ENCODE measurements at regions not wholly inside any gene's neighbourhood (a gene's known extent, or its start where the extent isn't known, plus 50 kb on each side); places are given as distances from the start of the nearest gene placed in this dataset.

DNA sequence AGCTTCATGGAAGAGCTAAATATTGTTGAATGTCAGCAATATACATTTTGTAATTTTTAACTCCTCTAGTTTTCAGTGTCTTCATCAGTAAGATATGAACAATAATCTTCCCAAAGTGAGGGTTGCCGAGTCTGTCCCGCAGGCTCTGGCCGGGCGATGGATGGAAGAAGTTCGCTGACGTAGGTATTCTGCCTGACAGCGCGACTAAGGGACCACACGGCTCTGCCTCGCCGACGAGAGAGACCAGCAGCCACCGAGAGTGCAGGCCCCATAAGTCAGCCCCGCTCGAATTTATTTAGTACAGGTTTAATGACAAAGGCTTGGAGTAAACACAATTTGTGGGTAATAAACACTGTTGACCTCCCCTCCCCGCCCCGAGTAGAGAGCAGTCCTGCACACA, 427.4 kb upstream of the NECTIN3 start:
- H3K9me3 Mint-ChIP-seq: peaks cover 21% of the 10 kb centered on the region
- TF ChIP-seq SP1 (CRISPR knock-in tag; conservative IDR thresholded peaks at IDR 0.05) (no peak), TEAD1 (CRISPR knock-in tag; IDR thresholded peaks at IDR 0.05) (no peak), ZNF532 (CRISPR knock-in tag; IDR thresholded peaks at IDR 0.05; ENCODE audit: borderline replicate concordance) (no peak), FOXP1 (CRISPR knock-in tag; IDR thresholded peaks at IDR 0.05; ENCODE audit: borderline replicate concordance) (no peak), ZNF423 (CRISPR knock-in tag; IDR thresholded peaks at IDR 0.05) (no peak), SMAD3 (CRISPR knock-in tag; IDR thresholded peaks at IDR 0.05; ENCODE audit: borderline replicate concordance) (no peak)
- DNase-seq (ENCODE audit: low spot score) (no peak), ATAC-seq (no peak)
- ChIA-PET CTCF (no interaction called here), POLR2A (no interaction called here)
- H3K36me3 Mint-ChIP-seq: peaks cover 5% of the 10 kb centered on the region; the same call in 1 of the 2 replicates
- H3K4me1 Mint-ChIP-seq: peaks cover 10% of the 10 kb centered on the region
- H3K4me3 Mint-ChIP-seq: no peak overlapping the region
- no peaks in the 10 kb centered on the region for H3K27me3 Mint-ChIP-seq (ENCODE audit: low read depth)
- no peak overlapping the region for H3K27ac Mint-ChIP-seq

- POLR2A ChIA-PET: no interaction called here
- Mint-ChIP-seq H3K4me3 (no peak overlapping the region), H3K27me3 (ENCODE audit: low read depth) (no peaks in the 10 kb centered on the region), H3K4me1 (peaks cover 11% of the 10 kb centered on the region), H3K36me3 (0 out of 2 replicates have a peak, but pooled peaks cover 3% of the 10 kb centered on the region), H3K9me3 (peaks cover 18% of the 10 kb centered on the region), H3K27ac (no peak overlapping the region)
- DNase-seq (ENCODE audit: low spot score) (no peak), ATAC-seq (no peak)
- TF ChIP-seq, protein P1, sequence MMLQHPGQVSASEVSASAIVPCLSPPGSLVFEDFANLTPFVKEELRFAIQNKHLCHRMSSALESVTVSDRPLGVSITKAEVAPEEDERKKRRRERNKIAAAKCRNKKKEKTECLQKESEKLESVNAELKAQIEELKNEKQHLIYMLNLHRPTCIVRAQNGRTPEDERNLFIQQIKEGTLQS (CRISPR knock-in tag; conservative IDR thresholded peaks at IDR 0.05): no peak
- TF ChIP-seq ATF1 (CRISPR knock-in tag; IDR thresholded peaks at IDR 0.05) (no peak), ZNF671 (CRISPR knock-in tag; IDR thresholded peaks at IDR 0.05) (no peak), NR3C1 (CRISPR knock-in tag; conservative IDR thresholded peaks at IDR 0.05; ENCODE audit: low read depth) (no peak), TCF7 (CRISPR knock-in tag; IDR thresholded peaks at IDR 0.05; ENCODE audit: low read depth) (no peak), ZNF281 (CRISPR knock-in tag; IDR thresholded peaks at IDR 0.05) (no peak), ZNF416 (CRISPR knock-in tag; IDR thresholded peaks at IDR 0.05) (no peak), EMX1 (CRISPR knock-in tag; IDR thresholded peaks at IDR 0.05) (no peak)
- TF ChIP-seq, protein P2, sequence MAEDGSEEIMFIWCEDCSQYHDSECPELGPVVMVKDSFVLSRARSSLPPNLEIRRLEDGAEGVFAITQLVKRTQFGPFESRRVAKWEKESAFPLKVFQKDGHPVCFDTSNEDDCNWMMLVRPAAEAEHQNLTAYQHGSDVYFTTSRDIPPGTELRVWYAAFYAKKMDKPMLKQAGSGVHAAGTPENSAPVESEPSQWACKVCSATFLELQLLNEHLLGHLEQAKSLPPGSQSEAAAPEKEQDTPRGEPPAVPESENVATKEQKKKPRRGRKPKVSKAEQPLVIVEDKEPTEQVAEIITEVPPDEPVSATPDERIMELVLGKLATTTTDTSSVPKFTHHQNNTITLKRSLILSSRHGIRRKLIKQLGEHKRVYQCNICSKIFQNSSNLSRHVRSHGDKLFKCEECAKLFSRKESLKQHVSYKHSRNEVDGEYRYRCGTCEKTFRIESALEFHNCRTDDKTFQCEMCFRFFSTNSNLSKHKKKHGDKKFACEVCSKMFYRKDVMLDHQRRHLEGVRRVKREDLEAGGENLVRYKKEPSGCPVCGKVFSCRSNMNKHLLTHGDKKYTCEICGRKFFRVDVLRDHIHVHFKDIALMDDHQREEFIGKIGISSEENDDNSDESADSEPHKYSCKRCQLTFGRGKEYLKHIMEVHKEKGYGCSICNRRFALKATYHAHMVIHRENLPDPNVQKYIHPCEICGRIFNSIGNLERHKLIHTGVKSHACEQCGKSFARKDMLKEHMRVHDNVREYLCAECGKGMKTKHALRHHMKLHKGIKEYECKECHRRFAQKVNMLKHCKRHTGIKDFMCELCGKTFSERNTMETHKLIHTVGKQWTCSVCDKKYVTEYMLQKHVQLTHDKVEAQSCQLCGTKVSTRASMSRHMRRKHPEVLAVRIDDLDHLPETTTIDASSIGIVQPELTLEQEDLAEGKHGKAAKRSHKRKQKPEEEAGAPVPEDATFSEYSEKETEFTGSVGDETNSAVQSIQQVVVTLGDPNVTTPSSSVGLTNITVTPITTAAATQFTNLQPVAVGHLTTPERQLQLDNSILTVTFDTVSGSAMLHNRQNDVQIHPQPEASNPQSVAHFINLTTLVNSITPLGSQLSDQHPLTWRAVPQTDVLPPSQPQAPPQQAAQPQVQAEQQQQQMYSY (CRISPR knock-in tag; IDR thresholded peaks at IDR 0.05): no peak
- TF ChIP-seq, protein P3, sequence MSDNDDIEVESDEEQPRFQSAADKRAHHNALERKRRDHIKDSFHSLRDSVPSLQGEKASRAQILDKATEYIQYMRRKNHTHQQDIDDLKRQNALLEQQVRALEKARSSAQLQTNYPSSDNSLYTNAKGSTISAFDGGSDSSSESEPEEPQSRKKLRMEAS (CRISPR knock-in tag; IDR thresholded peaks at IDR 0.05): no peak
- CTCF ChIA-PET: no interaction called here
Measured at GRCh38 chr3:110646055-110646454, 425.6 kb upstream of the NECTIN3 start.

Measured in WTC11 (cell line).